Tibial nerve (tissue), 4 donors: ENCODE measurements at regions not wholly inside any gene's neighbourhood (a gene's known extent, or its start where the extent isn't known, plus 50 kb on each side); places are given as distances from the start of the nearest gene placed in this dataset.

Experiments
- DNase-seq, 2 donors: peaks; one replicate each; pipeline ENCODE4 v3.0.0-alpha.2; 2019; ENCODE audit warnings: low spot score in 2 of 2
- H3K27ac ChIP-seq, 4 donors: fragments of 200-600 bp; sonication (generic) in 3 of 4; one replicate each; pipeline ENCODE4 v1.5.1; 2017 to 2019; ENCODE audit warnings: mild to moderate bottlenecking in 1 of 4
- H3K27me3 ChIP-seq, 2 donors: fragments of 200-600 bp; sonication (generic) in 1 of 2; one replicate each; pipeline versions ENCODE4 v1.5.1 to v1.6.0; 2017 to 2019
- H3K36me3 ChIP-seq, 3 donors: fragments of 200-600 bp; sonication (generic); one replicate each; pipeline ENCODE4 v1.5.1; 2018 to 2019
- H3K4me1 ChIP-seq, 4 donors: fragments of 200-600 bp; sonication (generic) in 3 of 4; one replicate each; pipeline ENCODE4 v1.5.1; 2017 to 2019
- H3K4me3 ChIP-seq, 4 donors: fragments of 200-600 bp; sonication (generic) in 3 of 4; one replicate each; pipeline ENCODE4 v1.5.1; 2017 to 2019; ENCODE audit warnings: mild to moderate bottlenecking in 1 of 4, moderate library complexity in 1 of 4
- H3K9me3 ChIP-seq, 4 donors: fragments of 200-600 bp; sonication (generic) in 3 of 4; one replicate each; pipeline ENCODE4 v1.5.1; 2017 to 2019
- CTCF ChIP-seq, 5 experiments: fragments of 200-600 bp in 3 of 5; fragments of 450-650 bp in 2 of 5; sonication (generic) in 3 of 5; IDR thresholded peaks; one replicate each; pipeline ENCODE4 v1.5.1; 2016 to 2019; ENCODE audit warnings: antibody characterized with exemption in 5 of 5, mild to moderate bottlenecking in 3 of 5, moderate library complexity in 2 of 5
- EP300 ChIP-seq, 2 donors: sonication (generic); formaldehyde crosslinking; IDR thresholded peaks; one replicate each; pipeline ENCODE4 v1.6.1; 2017; ENCODE audit warnings: antibody characterized with exemption in 2 of 2, mild to moderate bottlenecking in 1 of 2
- POLR2A ChIP-seq, 2 donors: fragments of 450-650 bp; IDR thresholded peaks; one replicate each; pipeline ENCODE4 v1.6.1; 2017; ENCODE audit warnings: antibody characterized with exemption in 2 of 2, mild to moderate bottlenecking in 2 of 2, moderate library complexity in 2 of 2
- WGBS, 2 donors: methylation state at CpG; one replicate each; pipeline ENCODE4 v1.1.5; 2018; 5-methylcytosine and 5-hydroxymethylcytosine counted together

DNA sequence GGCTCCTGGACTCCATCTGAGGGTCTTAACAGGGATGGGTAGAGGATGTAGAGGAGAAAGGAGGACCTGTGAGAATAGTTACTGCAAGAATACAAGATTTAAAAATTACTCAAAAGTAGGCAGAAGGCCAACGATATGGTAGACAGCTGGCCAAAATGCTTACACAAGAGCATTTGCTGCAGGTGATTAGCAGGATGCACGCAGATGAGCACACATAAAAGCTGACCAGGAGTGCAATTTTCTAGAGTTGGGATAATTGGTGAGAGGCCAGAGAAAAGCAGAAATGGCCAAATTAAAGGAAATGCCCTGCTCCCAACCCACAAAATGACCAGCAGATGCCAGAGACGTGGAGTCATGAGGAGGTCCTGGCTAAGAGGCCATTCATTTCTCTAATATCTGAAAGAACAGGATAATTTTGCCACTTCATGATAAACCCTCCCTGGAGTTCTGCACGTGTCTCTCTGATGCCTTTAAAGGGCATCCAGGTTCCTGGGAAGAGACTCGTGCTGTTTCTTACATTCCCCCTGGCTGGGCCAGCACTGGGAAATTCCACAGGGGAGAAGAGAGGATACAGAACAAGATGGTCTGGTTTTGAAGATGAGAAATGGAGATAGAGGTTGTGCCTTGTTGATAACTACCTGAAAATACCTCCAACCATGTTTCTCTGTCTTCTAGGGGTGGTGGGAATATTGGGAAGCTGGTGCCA, 62.3 kb upstream of the KCNA3 start:
- 58 to 65% methylated on average over 5 of the region's 5 CpGs for WGBS, 2 donors
- no peaks in the 10 kb centered on the region for H3K9me3 ChIP-seq
- H3K36me3 ChIP-seq, result no peaks in the 10 kb centered on the region
- DNase-seq, result no peak
- H3K27me3 ChIP-seq, result no peaks in the 10 kb centered on the region
- H3K27ac ChIP-seq, result no peak overlapping the region
- no peaks in the 10 kb centered on the region for H3K4me1 ChIP-seq
- no peak overlapping the region for H3K4me3 ChIP-seq
- TF ChIP-seq EP300 (IDR thresholded peaks at IDR 0.05), result no peak
- TF ChIP-seq POLR2A (IDR thresholded peaks at IDR 0.05), result no peak
- TF ChIP-seq CTCF (IDR thresholded peaks at IDR 0.05), result no peak

DNA sequence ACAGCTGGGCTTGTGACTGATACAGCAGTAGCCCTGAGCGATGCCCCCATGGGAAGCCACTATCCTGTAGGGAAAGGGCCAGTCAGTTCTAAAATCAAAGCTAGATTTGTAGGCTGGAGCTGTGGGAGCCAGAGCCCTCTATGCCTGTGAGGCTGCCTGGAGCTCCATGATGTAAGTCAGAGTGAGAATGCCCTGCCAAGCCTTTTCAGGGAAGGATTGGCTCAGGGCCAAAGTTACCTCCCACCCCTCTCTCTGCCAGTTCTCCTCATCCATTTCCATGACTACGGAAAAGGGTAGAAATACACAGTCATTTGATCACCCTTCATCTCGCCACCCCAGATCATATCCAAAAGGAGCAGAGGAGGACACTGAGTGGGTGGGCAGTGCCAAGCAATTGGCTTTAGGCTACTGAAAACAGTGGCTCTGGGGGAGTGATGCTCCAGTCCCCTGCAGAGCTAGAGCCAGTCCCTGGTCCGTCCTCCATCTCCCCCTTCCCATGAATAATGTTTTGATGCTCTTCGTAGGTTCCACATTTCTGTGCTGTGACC, 59.5 kb upstream of the KCNA3 start:
- Histone ChIP-seq H3K4me1 (no peaks in the 10 kb centered on the region), H3K27me3 (no peaks in the 10 kb centered on the region), H3K27ac (no peak overlapping the region), H3K4me3 (no peak overlapping the region), H3K36me3 (no peaks in the 10 kb centered on the region), H3K9me3 (no peaks in the 10 kb centered on the region)
- TF ChIP-seq EP300 (IDR thresholded peaks at IDR 0.05) (no peak), POLR2A (IDR thresholded peaks at IDR 0.05) (no peak)
- no peak for DNase-seq
- WGBS, 2 donors, result 74 to 80% methylated on average over 5 of the region's 5 CpGs

- no peaks in the 10 kb centered on the region for H3K9me3 ChIP-seq
- no peak overlapping the region for H3K4me3 ChIP-seq
- no peak overlapping the region for H3K27ac ChIP-seq
- WGBS, 2 donors, result 72 to 77% methylated on average over 5 of the region's 5 CpGs
- no peaks in the 10 kb centered on the region for H3K36me3 ChIP-seq
- no peaks in the 10 kb centered on the region for H3K27me3 ChIP-seq
- peaks cover 0 to 10% (median 5%) of the 10 kb centered on the region in 4 donors for H3K4me1 ChIP-seq
- no peak for TF ChIP-seq CTCF (IDR thresholded peaks at IDR 0.05)
- TF ChIP-seq EP300 (IDR thresholded peaks at IDR 0.05), result no peak
- no peak for TF ChIP-seq POLR2A (IDR thresholded peaks at IDR 0.05)
- no peak for DNase-seq
Measured at GRCh38 chr1:110731529-110731928, 56.8 kb upstream of the KCNA3 start.

GRCh38 chr1:110728388-110729001, 53.8 kb upstream of the KCNA3 start:
- no peaks in the 10 kb centered on the region for H3K36me3 ChIP-seq
- DNase-seq, result no peak
- TF ChIP-seq POLR2A (IDR thresholded peaks at IDR 0.05) (no peak), EP300 (IDR thresholded peaks at IDR 0.05) (no peak)
- 69 to 75% methylated on average over 4 of the region's 4 CpGs for WGBS, 2 donors
- H3K9me3 ChIP-seq, result no peaks in the 10 kb centered on the region
- H3K4me3 ChIP-seq, result no peak overlapping the region
- H3K4me1 ChIP-seq, result peaks cover 0 to 12% (median 5%) of the 10 kb centered on the region in 4 donors
- no peak overlapping the region for H3K27ac ChIP-seq
- no peaks in the 10 kb centered on the region for H3K27me3 ChIP-seq

- Histone ChIP-seq H3K4me3 (no peak overlapping the region), H3K27me3 (no peaks in the 10 kb centered on the region), H3K36me3 (no peaks in the 10 kb centered on the region), H3K27ac (no peak overlapping the region), H3K9me3 (no peaks in the 10 kb centered on the region), H3K4me1 (peaks cover 0 to 12% (median 5%) of the 10 kb centered on the region in 4 donors)
- WGBS, 2 donors, result 59 to 67% methylated on average over 3 of the region's 3 CpGs
- no peak for DNase-seq
- TF ChIP-seq POLR2A (IDR thresholded peaks at IDR 0.05) (no peak), EP300 (IDR thresholded peaks at IDR 0.05) (no peak), CTCF (IDR thresholded peaks at IDR 0.05) (no peak)
Measured at GRCh38 chr1:110727246-110727645, 52.5 kb upstream of the KCNA3 start.

DNA sequence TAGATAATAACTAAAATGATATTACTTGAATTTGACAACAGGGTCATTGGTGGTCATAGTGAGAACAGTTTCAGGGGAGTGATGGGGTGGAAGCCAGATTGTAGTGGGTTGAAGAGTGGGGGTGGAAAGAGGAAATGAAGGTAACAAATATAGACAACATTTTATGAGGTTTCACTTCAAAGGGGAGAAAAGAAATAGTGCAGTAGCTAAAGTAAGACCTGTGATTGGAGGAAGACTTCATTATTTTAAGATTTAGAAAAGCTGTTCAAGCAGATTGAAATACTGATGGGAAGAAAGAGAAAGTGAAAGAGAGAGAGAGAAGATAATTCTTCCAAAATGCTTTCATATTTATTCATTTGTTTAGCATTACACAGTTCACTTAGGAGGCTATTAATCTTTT, 52.0 kb upstream of the KCNA3 start:
- no peak for TF ChIP-seq EP300 (IDR thresholded peaks at IDR 0.05)
- no peak for TF ChIP-seq POLR2A (IDR thresholded peaks at IDR 0.05)
- no peak for TF ChIP-seq CTCF (IDR thresholded peaks at IDR 0.05)
- peaks cover 0 to 12% (median 5%) of the 10 kb centered on the region in 4 donors for H3K4me1 ChIP-seq
- no peak for DNase-seq
- no peaks in the 10 kb centered on the region for H3K9me3 ChIP-seq
- H3K36me3 ChIP-seq, result no peaks in the 10 kb centered on the region
- no peaks in the 10 kb centered on the region for H3K27me3 ChIP-seq
- H3K4me3 ChIP-seq, result no peak overlapping the region
- no peak overlapping the region for H3K27ac ChIP-seq
